GM12874 (cell line): ENCODE measurements at regions not wholly inside any gene's neighbourhood (a gene's known extent, or its start where the extent isn't known, plus 50 kb on each side); places are given as distances from the start of the nearest gene placed in this dataset.

Experiments used
- CTCF ChIP-seq: IDR thresholded peaks from 2 replicates; pipeline ENCODE4 v1.5.1; 2011; ENCODE audit warnings: low read depth, mild to moderate bottlenecking, control low read depth, low read length, moderate library complexity; ENCODE audit not compliant: insufficient read depth

GRCh38 chr16:58889516-58889915 lies 155.4 kb upstream of the GOT2 start:
- no peak for TF ChIP-seq CTCF

DNA sequence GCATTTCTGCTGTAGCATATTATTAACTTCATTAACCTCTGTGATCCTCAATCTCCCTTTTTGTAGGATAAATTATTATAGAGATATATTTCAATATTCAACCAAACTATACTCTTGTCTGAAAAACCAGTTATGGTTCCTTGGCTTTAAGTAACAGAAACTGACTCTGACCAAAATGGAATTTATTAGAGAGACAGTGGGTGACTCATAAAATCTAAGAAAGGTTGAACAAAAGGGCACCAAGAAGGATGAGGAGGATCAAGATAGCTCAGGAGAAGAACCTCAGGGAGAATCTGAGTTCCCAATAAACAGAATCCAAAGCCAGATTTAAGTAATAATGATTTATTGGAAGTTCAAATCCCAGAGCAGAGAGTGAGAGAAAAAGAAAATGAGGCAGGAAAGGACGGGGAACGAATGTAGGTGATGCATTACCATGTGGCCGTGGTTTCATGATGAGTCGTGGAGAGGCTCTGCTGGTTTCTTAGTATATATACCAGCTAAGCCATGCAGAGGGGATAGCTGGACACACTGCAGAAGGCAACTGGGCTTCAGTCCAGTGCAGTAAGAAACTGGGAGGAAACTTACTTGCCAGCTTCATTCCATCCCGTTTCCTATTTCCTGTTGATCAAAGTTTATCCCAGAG lies 151.5 kb upstream of the GOT2 start:
- TF ChIP-seq CTCF = no peak

DNA sequence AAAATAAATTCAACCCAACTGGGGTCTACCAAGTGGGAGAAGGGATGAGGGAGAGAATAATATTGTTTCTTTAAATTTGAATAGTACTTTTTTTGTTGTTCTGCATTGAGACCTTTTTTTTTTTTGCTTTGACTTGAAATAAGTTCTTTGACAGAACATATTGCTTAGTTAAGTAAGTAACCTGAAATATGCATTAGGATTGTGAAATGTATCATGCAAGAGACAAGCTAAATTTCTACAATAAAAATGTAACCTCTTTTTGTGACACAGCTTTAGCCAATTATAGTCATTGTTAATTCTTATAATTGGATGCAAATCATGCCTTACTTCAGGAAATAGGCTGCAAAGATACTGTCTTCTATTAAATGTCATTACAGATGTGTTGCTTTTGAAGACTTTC lies 150.0 kb upstream of the GOT2 start:
- TF ChIP-seq CTCF = no peak

GRCh38 chr16:58883131-58883530 lies 149.0 kb upstream of the GOT2 start:
- no peak for TF ChIP-seq CTCF

- no peak for TF ChIP-seq CTCF
These were observed 148.2 kb upstream of the GOT2 start for GRCh38 chr16:58882292-58882691.

DNA sequence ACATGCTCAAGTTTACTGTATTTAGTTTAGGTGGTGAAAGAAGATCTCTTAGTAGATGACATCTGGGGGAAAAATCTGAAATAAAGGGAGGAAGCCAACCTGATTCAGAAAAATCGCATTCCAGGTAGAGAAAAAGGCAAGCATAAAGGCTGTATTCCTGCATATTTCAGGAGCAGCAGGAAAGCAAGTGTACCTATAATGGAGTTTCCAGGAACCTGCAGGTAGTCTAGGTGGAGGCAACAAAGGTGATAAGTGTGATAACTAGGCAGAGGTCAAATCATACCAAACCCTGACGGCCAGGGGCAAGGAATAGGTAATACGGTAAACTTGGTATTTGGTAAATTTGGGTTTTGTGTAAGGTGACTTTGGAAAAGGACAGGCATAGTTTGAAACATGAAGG lies 132.8 kb upstream of the GOT2 start:
- TF ChIP-seq CTCF = no peak

GRCh38 chr16:58863761-58864160 lies 129.6 kb upstream of the GOT2 start:
- no peak for TF ChIP-seq CTCF
